Stomach smooth muscle (tissue), 2 donors: ENCODE measurements at regions not wholly inside any gene's neighbourhood (a gene's known extent, or its start where the extent isn't known, plus 50 kb on each side); places are given as distances from the start of the nearest gene placed in this dataset.

ENCODE experiments used
- H3K27ac ChIP-seq: one replicate; pipeline ENCODE4 v1.7.0; 2013; ENCODE audit warnings: mild to moderate bottlenecking, low read length, inconsistent platforms
- H3K27me3 ChIP-seq, 2 donors: one replicate each; pipeline ENCODE4 v1.7.0; 2013; ENCODE audit warnings: low read length in 2 of 2; ENCODE audit not compliant: insufficient read depth in 2 of 2, control insufficient read depth in 1 of 2
- H3K36me3 ChIP-seq, 2 donors: one replicate each; pipeline ENCODE4 v1.7.0; 2013; ENCODE audit warnings: low read length in 2 of 2; ENCODE audit not compliant: control insufficient read depth in 2 of 2, insufficient read depth in 2 of 2
- H3K4me1 ChIP-seq: one replicate; pipeline ENCODE4 v1.7.0; 2013; ENCODE audit warnings: low read length; ENCODE audit not compliant: control insufficient read depth, insufficient read depth
- H3K4me3 ChIP-seq, 2 donors: one replicate each; pipeline ENCODE4 v1.7.0; 2013; ENCODE audit warnings: low read length in 2 of 2
- H3K9ac ChIP-seq, 2 donors: one replicate each; pipeline ENCODE4 v1.7.0; 2013; ENCODE audit warnings: low read length in 2 of 2, mild to moderate bottlenecking in 1 of 2
- H3K9me3 ChIP-seq, 2 donors: one replicate each; pipeline ENCODE4 v1.7.0; 2013; ENCODE audit warnings: low read length in 2 of 2; ENCODE audit not compliant: control insufficient read depth in 2 of 2
- donor health status: healthy.
- donor health status: Pancreatic carcinoma.

DNA sequence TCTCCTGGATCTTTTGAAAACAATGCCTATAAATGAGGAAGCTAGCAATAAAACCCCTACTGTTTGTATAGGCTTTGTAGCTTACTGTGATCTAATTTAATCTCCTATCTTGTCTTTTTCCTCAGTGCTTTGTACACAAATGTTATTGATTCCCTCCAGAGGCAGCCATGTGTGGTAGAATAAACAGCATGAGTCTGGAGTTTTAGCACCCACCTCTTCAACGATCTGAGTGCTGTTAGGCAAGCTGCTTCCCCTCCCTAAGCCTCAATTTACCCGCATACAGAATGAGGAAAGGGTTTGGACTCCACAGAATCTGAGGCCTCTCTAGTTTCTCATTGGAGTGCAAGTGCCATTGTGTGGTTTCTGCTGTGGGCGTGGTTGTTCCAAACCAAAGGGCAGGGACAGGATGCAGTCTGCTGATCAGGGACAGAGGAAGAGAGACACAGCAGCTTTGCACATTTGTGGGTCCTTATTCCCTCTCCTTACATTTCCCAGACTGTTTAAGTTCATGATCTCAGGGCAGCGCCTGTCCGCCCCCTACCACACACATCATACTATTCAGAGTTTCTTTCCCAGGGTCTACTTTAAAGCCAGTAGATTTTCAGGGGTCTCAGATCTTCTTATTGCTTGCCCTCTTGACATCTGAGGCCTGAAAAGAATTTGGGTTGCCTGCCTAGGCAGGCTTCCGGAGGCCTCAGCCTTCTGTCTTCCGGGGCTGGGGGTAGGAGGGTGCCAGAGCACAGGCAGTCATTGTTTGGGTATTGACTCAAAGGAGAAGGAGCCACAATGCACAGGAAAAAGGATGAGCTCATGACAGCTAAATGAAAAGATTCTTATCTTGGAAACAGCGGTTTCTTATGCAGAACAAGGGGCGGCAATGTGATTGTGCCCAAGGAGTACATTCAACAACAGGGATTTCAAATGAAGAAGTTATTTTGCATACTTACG is 114.9 kb upstream of the TEX13D start:
- no peaks in the 10 kb centered on the region for H3K27me3 ChIP-seq
- no peaks in the 10 kb centered on the region for H3K36me3 ChIP-seq
- H3K4me1 ChIP-seq: no peaks in the 10 kb centered on the region
- no peaks in the 10 kb centered on the region for H3K9me3 ChIP-seq
- no peak overlapping the region for H3K27ac ChIP-seq
- no peak overlapping the region for H3K4me3 ChIP-seq
- H3K9ac ChIP-seq: no peak overlapping the region

DNA sequence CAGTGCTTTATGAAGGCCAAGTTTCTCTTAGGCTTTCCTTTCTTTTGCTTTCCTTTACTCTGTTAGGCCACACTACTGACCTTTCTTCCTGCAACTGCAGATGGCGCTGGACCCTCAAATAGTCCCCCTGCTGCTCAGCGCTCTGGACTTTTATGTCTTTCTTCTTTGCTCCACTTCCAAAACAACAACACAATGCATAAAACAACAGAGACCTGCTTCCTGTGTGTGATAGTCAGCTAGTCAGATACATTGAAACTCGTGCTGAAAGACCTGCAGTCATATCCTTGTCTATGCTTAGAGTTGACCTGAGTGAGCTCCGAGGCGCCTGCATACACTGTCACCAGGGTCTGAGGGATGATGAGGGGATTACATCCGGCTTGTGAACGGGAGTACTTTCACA is 108.9 kb upstream of the TEX13D start:
- H3K4me3 ChIP-seq: no peak overlapping the region
- no peaks in the 10 kb centered on the region for H3K27me3 ChIP-seq
- H3K4me1 ChIP-seq: no peaks in the 10 kb centered on the region
- no peaks in the 10 kb centered on the region for H3K9me3 ChIP-seq
- H3K36me3 ChIP-seq: no peaks in the 10 kb centered on the region
- no peak overlapping the region for H3K27ac ChIP-seq
- no peak overlapping the region for H3K9ac ChIP-seq

- no peaks in the 10 kb centered on the region for H3K27me3 ChIP-seq
- H3K36me3 ChIP-seq: no peaks in the 10 kb centered on the region
- no peaks in the 10 kb centered on the region for H3K4me1 ChIP-seq
Measured at GRCh38 chrX:124224528-124224927, 107.9 kb upstream of the TEX13D start.

DNA sequence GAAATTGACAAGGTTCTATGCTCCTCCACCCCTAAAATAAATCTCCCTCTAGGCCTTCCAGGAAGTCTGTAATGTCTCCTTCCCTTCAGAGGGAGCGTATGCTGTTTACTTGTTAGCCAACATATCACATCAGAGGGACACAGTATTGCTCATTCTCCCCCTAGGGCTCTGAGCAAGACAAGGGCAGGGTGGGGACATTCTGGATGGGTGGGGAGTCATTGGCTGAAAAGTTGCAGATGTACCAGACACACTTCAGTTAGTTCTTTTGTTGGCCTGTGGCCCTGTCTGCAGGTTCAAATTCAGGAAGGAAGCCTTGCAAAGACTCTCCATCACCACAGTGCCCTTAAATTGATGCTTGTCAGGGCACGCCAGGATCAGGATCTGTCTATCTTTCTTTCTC is 106.3 kb upstream of the TEX13D start:
- Histone ChIP-seq H3K9ac (no peak overlapping the region), H3K27me3 (no peaks in the 10 kb centered on the region), H3K36me3 (no peaks in the 10 kb centered on the region), H3K9me3 (no peaks in the 10 kb centered on the region), H3K4me1 (no peaks in the 10 kb centered on the region), H3K27ac (no peak overlapping the region), H3K4me3 (no peak overlapping the region)

More at GRCh38 chrX:124224528-124224927, 107.9 kb upstream of the TEX13D start:
- Histone ChIP-seq H3K27ac (no peak overlapping the region), H3K9me3 (no peaks in the 10 kb centered on the region), H3K9ac (no peak overlapping the region), H3K4me3 (no peak overlapping the region)

- Histone ChIP-seq H3K36me3 (no peaks in the 10 kb centered on the region), H3K9me3 (no peaks in the 10 kb centered on the region), H3K27ac (no peak overlapping the region), H3K4me3 (no peak overlapping the region), H3K4me1 (peaks cover 4% of the 10 kb centered on the region), H3K9ac (no peak overlapping the region), H3K27me3 (no peaks in the 10 kb centered on the region)
Measured at GRCh38 chrX:124228849-124229248, 103.6 kb upstream of the TEX13D start.

- Histone ChIP-seq H3K9me3 (no peaks in the 10 kb centered on the region), H3K4me1 (peaks cover 4% of the 10 kb centered on the region), H3K4me3 (no peak overlapping the region), H3K36me3 (no peaks in the 10 kb centered on the region), H3K27me3 (no peaks in the 10 kb centered on the region), H3K9ac (no peak overlapping the region), H3K27ac (no peak overlapping the region)
Measured at GRCh38 chrX:124229374-124229773, 103.1 kb upstream of the TEX13D start.

DNA sequence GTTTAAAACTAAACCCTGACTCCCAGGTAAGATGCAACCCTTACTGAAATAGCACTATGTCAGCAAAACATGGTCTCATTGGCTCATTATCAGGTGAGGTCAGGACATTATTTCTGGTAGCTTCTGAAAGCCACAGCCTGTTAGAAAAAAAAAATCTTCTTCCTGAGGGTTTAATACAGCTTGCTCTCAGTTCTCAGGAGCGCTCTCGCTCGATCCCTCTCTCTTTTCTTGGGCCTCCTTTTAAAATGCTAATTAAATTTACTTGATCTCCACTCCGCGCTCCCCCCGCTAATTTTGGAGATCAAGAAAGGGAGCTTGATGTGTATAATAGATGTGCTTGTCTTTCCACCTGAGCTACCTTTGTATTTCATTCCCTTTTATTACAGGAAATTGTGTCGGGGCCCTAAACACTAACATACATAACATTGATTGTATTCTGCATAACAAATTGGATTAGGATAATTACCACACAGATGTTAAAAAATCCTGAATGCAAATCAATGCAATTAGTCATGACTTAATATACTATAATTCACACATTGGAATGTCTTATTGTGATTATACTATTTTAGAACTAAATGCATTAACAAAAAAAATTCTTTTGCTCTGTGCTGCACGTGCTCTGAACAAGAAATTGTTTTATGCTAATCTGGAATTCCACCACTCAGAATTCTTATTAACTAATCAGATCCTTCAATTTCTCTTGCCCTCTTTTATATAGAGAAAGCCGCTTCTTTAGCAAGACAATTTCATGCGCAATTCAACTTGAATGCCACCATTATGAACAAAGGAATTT is 101.6 kb upstream of the TEX13D start:
- Histone ChIP-seq H3K4me1 (peaks cover 4% of the 10 kb centered on the region), H3K27ac (no peak overlapping the region), H3K36me3 (no peaks in the 10 kb centered on the region), H3K9ac (no peak overlapping the region), H3K27me3 (no peaks in the 10 kb centered on the region), H3K9me3 (no peaks in the 10 kb centered on the region), H3K4me3 (no peak overlapping the region)

GRCh38 chrX:124231451-124231759 is 101.1 kb upstream of the TEX13D start:
- Histone ChIP-seq H3K27ac (no peak overlapping the region), H3K27me3 (no peaks in the 10 kb centered on the region), H3K36me3 (no peaks in the 10 kb centered on the region), H3K4me3 (no peak overlapping the region), H3K9ac (no peak overlapping the region), H3K9me3 (no peaks in the 10 kb centered on the region), H3K4me1 (peaks cover 4% of the 10 kb centered on the region)

- peaks cover 4% of the 10 kb centered on the region for H3K4me1 ChIP-seq
- no peak overlapping the region for H3K27ac ChIP-seq
- H3K36me3 ChIP-seq: no peaks in the 10 kb centered on the region
- no peak overlapping the region for H3K9ac ChIP-seq
- H3K9me3 ChIP-seq: no peaks in the 10 kb centered on the region
- H3K4me3 ChIP-seq: no peak overlapping the region
- H3K27me3 ChIP-seq: peaks cover 0 to under 1% of the 10 kb centered on the region in 2 donors
Measured at GRCh38 chrX:124232523-124233201, 99.8 kb upstream of the TEX13D start.

- H3K27ac ChIP-seq: no peak overlapping the region
- H3K9ac ChIP-seq: no peak overlapping the region
- H3K4me1 ChIP-seq: peaks cover 4% of the 10 kb centered on the region
- H3K4me3 ChIP-seq: no peak overlapping the region
- H3K27me3 ChIP-seq: peaks cover 0 to 2% of the 10 kb centered on the region in 2 donors
- no peaks in the 10 kb centered on the region for H3K9me3 ChIP-seq
- no peaks in the 10 kb centered on the region for H3K36me3 ChIP-seq
Measured at GRCh38 chrX:124234348-124234747, 98.1 kb upstream of the TEX13D start.
